Tibial nerve (tissue), 4 donors: ENCODE measurements at regions not wholly inside any gene's neighbourhood (a gene's known extent, or its start where the extent isn't known, plus 50 kb on each side); places are given as distances from the start of the nearest gene placed in this dataset.

ENCODE experiments used
- EP300 ChIP-seq, 2 donors: sonication (generic); formaldehyde crosslinking; IDR thresholded peaks; one replicate each; pipeline ENCODE4 v1.6.1; 2017; ENCODE audit warnings: antibody characterized with exemption in 2 of 2, mild to moderate bottlenecking in 1 of 2
- POLR2A ChIP-seq, 2 donors: fragments of 450-650 bp; IDR thresholded peaks; one replicate each; pipeline ENCODE4 v1.6.1; 2017; ENCODE audit warnings: antibody characterized with exemption in 2 of 2, mild to moderate bottlenecking in 2 of 2, moderate library complexity in 2 of 2
- TF ChIP-seq, protein P1 (sequence below), 5 experiments: fragments of 200-600 bp in 3 of 5; fragments of 450-650 bp in 2 of 5; sonication (generic) in 3 of 5; IDR thresholded peaks; one replicate each; pipeline ENCODE4 v1.5.1; 2016 to 2019; ENCODE audit warnings: antibody characterized with exemption in 5 of 5, mild to moderate bottlenecking in 3 of 5, moderate library complexity in 2 of 5

- TF ChIP-seq, protein P1, sequence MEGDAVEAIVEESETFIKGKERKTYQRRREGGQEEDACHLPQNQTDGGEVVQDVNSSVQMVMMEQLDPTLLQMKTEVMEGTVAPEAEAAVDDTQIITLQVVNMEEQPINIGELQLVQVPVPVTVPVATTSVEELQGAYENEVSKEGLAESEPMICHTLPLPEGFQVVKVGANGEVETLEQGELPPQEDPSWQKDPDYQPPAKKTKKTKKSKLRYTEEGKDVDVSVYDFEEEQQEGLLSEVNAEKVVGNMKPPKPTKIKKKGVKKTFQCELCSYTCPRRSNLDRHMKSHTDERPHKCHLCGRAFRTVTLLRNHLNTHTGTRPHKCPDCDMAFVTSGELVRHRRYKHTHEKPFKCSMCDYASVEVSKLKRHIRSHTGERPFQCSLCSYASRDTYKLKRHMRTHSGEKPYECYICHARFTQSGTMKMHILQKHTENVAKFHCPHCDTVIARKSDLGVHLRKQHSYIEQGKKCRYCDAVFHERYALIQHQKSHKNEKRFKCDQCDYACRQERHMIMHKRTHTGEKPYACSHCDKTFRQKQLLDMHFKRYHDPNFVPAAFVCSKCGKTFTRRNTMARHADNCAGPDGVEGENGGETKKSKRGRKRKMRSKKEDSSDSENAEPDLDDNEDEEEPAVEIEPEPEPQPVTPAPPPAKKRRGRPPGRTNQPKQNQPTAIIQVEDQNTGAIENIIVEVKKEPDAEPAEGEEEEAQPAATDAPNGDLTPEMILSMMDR (IDR thresholded peaks at IDR 0.05): no peak
- TF ChIP-seq POLR2A (IDR thresholded peaks at IDR 0.05) (no peak), EP300 (IDR thresholded peaks at IDR 0.05) (no peak)
Observed at GRCh38 chr5:33260098-33260497, 180.7 kb upstream of the TARS1 start.
